ENCODE measurements at regions not wholly inside any gene's neighbourhood (a gene's known extent, or its start where the extent isn't known, plus 50 kb on each side); places are given as distances from the start of the nearest gene placed in this dataset.

- no peak overlapping the region for H2AFZ ChIP-seq
- H3K27me3 ChIP-seq (ENCODE audit: insufficient read depth, low read depth) = no peaks in the 10 kb centered on the region
- no peak overlapping the region for H3K4me3 ChIP-seq
- H3K79me2 ChIP-seq (ENCODE audit: low read depth) = no peaks in the 10 kb centered on the region
- H3K9me2 ChIP-seq (ENCODE audit: insufficient read depth) = no peaks in the 10 kb centered on the region
- BruUV-seq (replicated peaks) = no TSS peak
- H4K20me1 ChIP-seq (ENCODE audit: insufficient read depth) = no peaks in the 10 kb centered on the region
- no peak for DNase-seq
- CTCF ChIA-PET = interaction anchor here (0.6 kb wide), 1 partner anchor 395 kb away, joined by 6 read pairs; no protein-coding TSS in a partner anchor
- H3K4me2 ChIP-seq = no peak overlapping the region
- no peak overlapping the region for H3K27ac ChIP-seq
- TF ChIP-seq CTCF (conservative IDR thresholded peaks at IDR 0.05) = no peak
- TF ChIP-seq EZH2 (IDR thresholded peaks at IDR 0.05; ENCODE audit: low read depth) = no peak
- peaks cover 23% of the 10 kb centered on the region for H3F3A ChIP-seq (ENCODE audit: insufficient read depth, low read depth)
- POLR2A ChIA-PET (ENCODE audit: unreplicated experiment) = no interaction called here
- intact Hi-C loops (cut with micrococcal nuclease; ENCODE audit: unreplicated experiment) = no loop called here
- H3K36me3 ChIP-seq (ENCODE audit: low read depth) = no peaks in the 10 kb centered on the region
- H3K9me3 ChIP-seq (ENCODE audit: insufficient read depth, low read depth) = no peaks in the 10 kb centered on the region
- peaks cover 36% of the 10 kb centered on the region for H3K4me1 ChIP-seq (replicated peaks; ENCODE audit: insufficient read depth)
These were observed 81.3 kb upstream of the CUX1 start for GRCh38 chr7:101736084-101736483.

- no TSS peak for BruUV-seq (replicated peaks)
- peak; percentile 56 to 59 for DNase-seq
- intact Hi-C loops (cut with micrococcal nuclease; ENCODE audit: unreplicated experiment) = loop anchor here (5.0 kb wide), 1 partner anchor 52 kb away; no protein-coding TSS in a partner anchor
These were observed 77.5 kb upstream of the CUX1 start for GRCh38 chr7:101739775-101740398.

GRCh38 chr7:101740981-101741725 is 76.3 kb upstream of the CUX1 start:
- Histone ChIP-seq H3K27ac (no peak overlapping the region), H3K27me3 (ENCODE audit: insufficient read depth, low read depth) (no peaks in the 10 kb centered on the region), H3K9me2 (ENCODE audit: insufficient read depth) (no peaks in the 10 kb centered on the region), H3K36me3 (ENCODE audit: low read depth) (no peaks in the 10 kb centered on the region), H3K4me3 (no peak overlapping the region), H3K79me2 (ENCODE audit: low read depth) (no peaks in the 10 kb centered on the region), H2AFZ (no peak overlapping the region), H3K4me2 (no peak overlapping the region), H3K4me1 (replicated peaks; ENCODE audit: insufficient read depth) (peaks cover 28% of the 10 kb centered on the region), H3K9me3 (ENCODE audit: insufficient read depth, low read depth) (no peaks in the 10 kb centered on the region), H4K20me1 (ENCODE audit: insufficient read depth) (no peaks in the 10 kb centered on the region), H3F3A (ENCODE audit: insufficient read depth, low read depth) (peaks cover 11% of the 10 kb centered on the region)
- no peak for DNase-seq
- ChIA-PET POLR2A (ENCODE audit: unreplicated experiment) (no interaction called here), CTCF (no interaction called here)
- intact Hi-C loops (cut with micrococcal nuclease; ENCODE audit: unreplicated experiment) = loop anchor here (5.0 kb wide), 1 partner anchor 51 kb away; no protein-coding TSS in a partner anchor
- no TSS peak for BruUV-seq (replicated peaks)
- TF ChIP-seq EZH2 (IDR thresholded peaks at IDR 0.05; ENCODE audit: low read depth) (no peak), CTCF (conservative IDR thresholded peaks at IDR 0.05) (no peak)

More at GRCh38 chr7:101739775-101740398, 77.5 kb upstream of the CUX1 start:
- Histone ChIP-seq H3K36me3 (ENCODE audit: low read depth) (no peaks in the 10 kb centered on the region), H3F3A (ENCODE audit: insufficient read depth, low read depth) (peaks cover 15% of the 10 kb centered on the region), H3K27me3 (ENCODE audit: insufficient read depth, low read depth) (no peaks in the 10 kb centered on the region), H3K9me2 (ENCODE audit: insufficient read depth) (no peaks in the 10 kb centered on the region), H2AFZ (no peak overlapping the region), H3K79me2 (ENCODE audit: low read depth) (no peaks in the 10 kb centered on the region), H3K4me3 (no peak overlapping the region), H3K9me3 (ENCODE audit: insufficient read depth, low read depth) (no peaks in the 10 kb centered on the region), H3K27ac (no peak overlapping the region), H3K4me1 (replicated peaks; ENCODE audit: insufficient read depth) (peaks cover 28% of the 10 kb centered on the region), H4K20me1 (ENCODE audit: insufficient read depth) (no peaks in the 10 kb centered on the region), H3K4me2 (peak overlapping the region; percentile 23)
- TF ChIP-seq EZH2 (IDR thresholded peaks at IDR 0.05; ENCODE audit: low read depth) (no peak), CTCF (conservative IDR thresholded peaks at IDR 0.05) (no peak)
- POLR2A ChIA-PET (ENCODE audit: unreplicated experiment) = interaction anchor here (0.6 kb wide), 1 partner anchor 352 kb away, joined by 5 read pairs; no protein-coding TSS in a partner anchor
- CTCF ChIA-PET = interaction anchor here (1.0 kb wide), 1 partner anchor 75 kb away, joined by 3 read pairs; no protein-coding TSS in a partner anchor
